ENCODE measurements at regions not wholly inside any gene's neighbourhood (a gene's known extent, or its start where the extent isn't known, plus 50 kb on each side); places are given as distances from the start of the nearest gene placed in this dataset.

- TF ChIP-seq CTCF (IDR thresholded peaks at IDR 0.05; ENCODE audit: low read depth, low read length) (no peak), POLR2A (IDR thresholded peaks at IDR 0.05; ENCODE audit: extremely low read depth, insufficient read length) (no peak)
These were observed 97.8 kb upstream of the AADACL2 start for GRCh38 chr3:151635905-151636304.

All from NB4 (cell line).